ENCODE measurements at regions not wholly inside any gene's neighbourhood (a gene's known extent, or its start where the extent isn't known, plus 50 kb on each side); places are given as distances from the start of the nearest gene placed in this dataset.

DNA sequence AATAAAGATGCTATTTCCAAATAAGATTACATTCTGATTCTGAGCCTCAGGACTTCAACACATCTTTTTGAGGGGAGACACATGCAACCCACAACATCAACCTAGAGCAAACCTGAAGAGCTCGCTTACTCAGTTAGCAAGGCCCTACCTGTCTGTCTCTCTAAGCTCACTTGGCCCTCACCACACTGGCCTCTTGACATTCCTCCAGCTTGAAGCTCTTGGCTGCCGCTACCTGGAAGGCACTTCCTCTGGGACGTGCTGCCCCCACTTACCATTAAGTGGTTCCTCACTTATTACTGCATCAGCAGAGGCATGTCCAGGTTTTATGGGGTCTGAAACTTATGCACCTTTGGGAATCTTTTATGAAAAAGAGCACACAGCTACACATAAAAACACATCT, 354.8 kb downstream of the GALC start:
- Histone ChIP-seq H2AFZ (ENCODE audit: low read length) (no peak overlapping the region), H3K27ac (ENCODE audit: low read depth, low read length) (no peak overlapping the region), H3K4me2 (ENCODE audit: insufficient read depth, low read length) (no peak overlapping the region), H4K20me1 (ENCODE audit: insufficient read depth, low read length) (no peaks in the 10 kb centered on the region), H3K4me3 (ENCODE audit: insufficient read depth, low read length) (no peak overlapping the region), H3K4me1 (ENCODE audit: insufficient read depth, low read length) (no peaks in the 10 kb centered on the region), H3K9me3 (ENCODE audit: low read depth, low read length) (no peaks in the 10 kb centered on the region), H3K36me3 (ENCODE audit: insufficient read depth, low read length) (no peaks in the 10 kb centered on the region), H3K27me3 (ENCODE audit: insufficient read depth, low read length) (no peaks in the 10 kb centered on the region), H3K79me2 (ENCODE audit: insufficient read depth, low read length) (no peaks in the 10 kb centered on the region)
- no peak for DNase-seq (ENCODE audit: insufficient read length, low spot score, missing footprints)
- TF ChIP-seq, protein P1, sequence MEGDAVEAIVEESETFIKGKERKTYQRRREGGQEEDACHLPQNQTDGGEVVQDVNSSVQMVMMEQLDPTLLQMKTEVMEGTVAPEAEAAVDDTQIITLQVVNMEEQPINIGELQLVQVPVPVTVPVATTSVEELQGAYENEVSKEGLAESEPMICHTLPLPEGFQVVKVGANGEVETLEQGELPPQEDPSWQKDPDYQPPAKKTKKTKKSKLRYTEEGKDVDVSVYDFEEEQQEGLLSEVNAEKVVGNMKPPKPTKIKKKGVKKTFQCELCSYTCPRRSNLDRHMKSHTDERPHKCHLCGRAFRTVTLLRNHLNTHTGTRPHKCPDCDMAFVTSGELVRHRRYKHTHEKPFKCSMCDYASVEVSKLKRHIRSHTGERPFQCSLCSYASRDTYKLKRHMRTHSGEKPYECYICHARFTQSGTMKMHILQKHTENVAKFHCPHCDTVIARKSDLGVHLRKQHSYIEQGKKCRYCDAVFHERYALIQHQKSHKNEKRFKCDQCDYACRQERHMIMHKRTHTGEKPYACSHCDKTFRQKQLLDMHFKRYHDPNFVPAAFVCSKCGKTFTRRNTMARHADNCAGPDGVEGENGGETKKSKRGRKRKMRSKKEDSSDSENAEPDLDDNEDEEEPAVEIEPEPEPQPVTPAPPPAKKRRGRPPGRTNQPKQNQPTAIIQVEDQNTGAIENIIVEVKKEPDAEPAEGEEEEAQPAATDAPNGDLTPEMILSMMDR (IDR thresholded peaks at IDR 0.05; ENCODE audit: extremely low read depth, low read depth, low read length), result no peak

DNA sequence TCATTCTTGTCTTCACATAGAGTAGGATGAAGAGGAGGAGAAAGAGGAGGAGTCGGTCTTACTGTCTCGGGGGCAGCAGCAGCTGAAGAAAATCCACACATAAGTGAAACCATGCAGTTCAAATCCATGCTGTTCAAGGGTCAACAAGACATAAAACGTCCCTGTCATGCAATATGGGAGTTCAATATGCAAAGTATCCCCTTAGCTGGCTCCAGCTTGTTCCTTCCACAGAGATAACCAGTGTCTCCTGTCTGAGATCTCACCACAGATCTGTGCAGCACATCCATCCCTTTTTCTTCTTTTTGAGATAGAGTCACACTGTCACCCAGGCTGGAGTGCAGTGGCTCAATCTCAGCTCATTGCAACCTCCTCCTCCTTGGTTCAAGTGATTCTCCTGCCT, 357.5 kb downstream of the GALC start:
- Histone ChIP-seq H3K4me2 (ENCODE audit: insufficient read depth, low read length) (no peak overlapping the region), H3K79me2 (ENCODE audit: insufficient read depth, low read length) (no peaks in the 10 kb centered on the region), H4K20me1 (ENCODE audit: insufficient read depth, low read length) (no peaks in the 10 kb centered on the region), H3K4me3 (ENCODE audit: insufficient read depth, low read length) (no peak overlapping the region), H3K9me3 (ENCODE audit: low read depth, low read length) (no peaks in the 10 kb centered on the region), H3K4me1 (ENCODE audit: insufficient read depth, low read length) (no peaks in the 10 kb centered on the region), H3K27ac (ENCODE audit: low read depth, low read length) (no peak overlapping the region), H3K27me3 (ENCODE audit: insufficient read depth, low read length) (no peaks in the 10 kb centered on the region), H2AFZ (ENCODE audit: low read length) (no peak overlapping the region), H3K36me3 (ENCODE audit: insufficient read depth, low read length) (no peaks in the 10 kb centered on the region)
- TF ChIP-seq, protein P1 (IDR thresholded peaks at IDR 0.05; ENCODE audit: extremely low read depth, low read depth, low read length), result no peak
- no peak for DNase-seq (ENCODE audit: insufficient read length, low spot score, missing footprints)

DNA sequence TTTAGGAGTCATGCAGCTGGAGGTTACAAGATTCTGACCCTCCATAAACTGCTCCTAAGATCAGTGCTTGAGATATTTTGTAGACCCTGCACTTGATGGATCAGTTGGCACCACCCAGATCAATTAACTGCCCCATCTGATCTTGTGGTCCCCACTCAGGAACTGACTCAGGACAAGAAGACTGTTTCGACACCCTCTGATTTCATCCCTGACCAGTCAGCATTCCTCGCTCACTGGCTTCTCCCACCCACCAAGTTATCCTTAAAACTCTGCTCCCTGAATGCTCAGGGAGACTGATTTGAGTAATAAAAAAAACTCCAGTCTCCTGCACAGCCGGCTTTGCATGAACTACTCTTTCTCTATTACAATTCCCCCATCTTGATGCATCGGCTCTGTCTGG, 360.2 kb downstream of the GALC start:
- Histone ChIP-seq H3K9me3 (ENCODE audit: low read depth, low read length) (no peaks in the 10 kb centered on the region), H3K27me3 (ENCODE audit: insufficient read depth, low read length) (no peaks in the 10 kb centered on the region), H3K4me2 (ENCODE audit: insufficient read depth, low read length) (no peak overlapping the region), H3K79me2 (ENCODE audit: insufficient read depth, low read length) (no peaks in the 10 kb centered on the region), H3K36me3 (ENCODE audit: insufficient read depth, low read length) (no peaks in the 10 kb centered on the region), H4K20me1 (ENCODE audit: insufficient read depth, low read length) (no peaks in the 10 kb centered on the region), H3K27ac (ENCODE audit: low read depth, low read length) (no peak overlapping the region), H3K4me3 (ENCODE audit: insufficient read depth, low read length) (no peak overlapping the region), H3K4me1 (ENCODE audit: insufficient read depth, low read length) (no peaks in the 10 kb centered on the region), H2AFZ (ENCODE audit: low read length) (no peak overlapping the region)
- TF ChIP-seq, protein P1 (IDR thresholded peaks at IDR 0.05; ENCODE audit: extremely low read depth, low read depth, low read length), result no peak
- DNase-seq (ENCODE audit: insufficient read length, low spot score, missing footprints), result no peak

DNA sequence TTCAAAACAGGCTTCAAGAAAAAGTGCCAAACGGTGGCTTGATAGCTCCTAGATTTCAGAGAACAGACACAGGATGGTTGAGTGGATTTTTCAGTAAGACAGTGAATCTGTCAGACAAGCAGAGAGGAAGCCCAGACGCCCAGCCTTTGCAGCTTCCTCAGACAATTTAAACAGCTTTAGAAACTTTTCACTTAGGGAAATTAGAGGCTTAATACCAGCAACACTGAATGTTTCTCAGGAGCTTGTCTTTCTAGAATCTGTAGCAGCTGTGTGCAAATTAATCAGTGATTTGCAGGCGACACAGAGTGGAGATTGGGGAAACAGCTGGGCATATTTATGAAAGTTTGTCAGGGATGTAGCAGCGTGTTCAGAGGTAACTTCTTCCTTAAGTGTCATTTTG, 362.1 kb downstream of the GALC start:
- no peak overlapping the region for H3K27ac ChIP-seq (ENCODE audit: low read depth, low read length)
- no peaks in the 10 kb centered on the region for H3K27me3 ChIP-seq (ENCODE audit: insufficient read depth, low read length)
- no peak overlapping the region for H3K4me2 ChIP-seq (ENCODE audit: insufficient read depth, low read length)
- no peaks in the 10 kb centered on the region for H3K4me1 ChIP-seq (ENCODE audit: insufficient read depth, low read length)
- H3K4me3 ChIP-seq (ENCODE audit: insufficient read depth, low read length), result no peak overlapping the region
- no peak for DNase-seq (ENCODE audit: insufficient read length, low spot score, missing footprints)
- no peaks in the 10 kb centered on the region for H4K20me1 ChIP-seq (ENCODE audit: insufficient read depth, low read length)
- no peaks in the 10 kb centered on the region for H3K79me2 ChIP-seq (ENCODE audit: insufficient read depth, low read length)
- TF ChIP-seq, protein P1 (IDR thresholded peaks at IDR 0.05; ENCODE audit: extremely low read depth, low read depth, low read length), result no peak
- no peaks in the 10 kb centered on the region for H3K9me3 ChIP-seq (ENCODE audit: low read depth, low read length)
- no peaks in the 10 kb centered on the region for H3K36me3 ChIP-seq (ENCODE audit: insufficient read depth, low read length)
- no peak overlapping the region for H2AFZ ChIP-seq (ENCODE audit: low read length)
